GM18951 (cell line): ENCODE measurements at regions not wholly inside any gene's neighbourhood (a gene's known extent, or its start where the extent isn't known, plus 50 kb on each side); places are given as distances from the start of the nearest gene placed in this dataset.
"Not testable (repeated sequence)": the region's sequence is repeated elsewhere in the genome, so short reads cannot be mapped to it uniquely, and the experiment has no call there.

Source experiments
- POLR2A ChIP-seq: IDR thresholded peaks from 4 replicates; pipeline ENCODE4 v1.6.1; 2011; ENCODE audit warnings: mild to moderate bottlenecking; ENCODE audit not compliant: insufficient read length, insufficient read depth; ENCODE audit errors: extremely low read depth
- in situ Hi-C: fragments of 300-500 bp; cut with MboI; formaldehyde crosslinking; loops from one replicate; pipeline ENCODE4 v1.12.0; 2022; ENCODE audit warnings: low sequenced_read_pairs, mixed read lengths, inconsistent platforms; ENCODE audit not compliant: unreplicated experiment

GRCh38 chr3:194868831-194869230 is 183.1 kb downstream of the FAM43A start:
- in situ Hi-C loops: no loop called here
- no peak for TF ChIP-seq POLR2A

- no peak for TF ChIP-seq POLR2A
- in situ Hi-C loops: no loop called here
Observed at GRCh38 chr3:194869482-194870169, 183.9 kb downstream of the FAM43A start.

- in situ Hi-C loops: no loop called here
Observed at GRCh38 chr3:194870394-194871110, 184.9 kb downstream of the FAM43A start.

GRCh38 chr3:194871143-194871863 is 185.6 kb downstream of the FAM43A start:
- no peak for TF ChIP-seq POLR2A
- in situ Hi-C loops: no loop called here

More at GRCh38 chr3:194870394-194871110, 184.9 kb downstream of the FAM43A start:
- TF ChIP-seq POLR2A: no peak

- in situ Hi-C loops: no loop called here
- no peak for TF ChIP-seq POLR2A
Observed at GRCh38 chr3:194871864-194872668, 186.4 kb downstream of the FAM43A start.

GRCh38 chr3:194872669-194872977 is 186.9 kb downstream of the FAM43A start:
- no peak for TF ChIP-seq POLR2A
- in situ Hi-C loops: no loop called here

- in situ Hi-C loops: not testable (repeated sequence)
Observed at GRCh38 chr3:194873474-194873873, 187.8 kb downstream of the FAM43A start.

- TF ChIP-seq POLR2A: no peak
- in situ Hi-C loops: no loop called here
Observed at GRCh38 chr3:194874206-194874605, 188.5 kb downstream of the FAM43A start.

- no peak for TF ChIP-seq POLR2A
- in situ Hi-C loops: no loop called here
Observed at GRCh38 chr3:194874783-194875182, 189.1 kb downstream of the FAM43A start.

GRCh38 chr3:194875581-194876402 is 190.1 kb downstream of the FAM43A start:
- in situ Hi-C loops: no loop called here
- TF ChIP-seq POLR2A: no peak

GRCh38 chr3:194876403-194877095 is 190.9 kb downstream of the FAM43A start:
- in situ Hi-C loops: no loop called here
- no peak for TF ChIP-seq POLR2A

GRCh38 chr3:194877291-194878119 is 191.8 kb downstream of the FAM43A start:
- TF ChIP-seq POLR2A: no peak
- in situ Hi-C loops: no loop called here
